Trophoblast cell (in vitro differentiated cells and primary cell): ENCODE measurements at regions not wholly inside any gene's neighbourhood (a gene's known extent, or its start where the extent isn't known, plus 50 kb on each side); places are given as distances from the start of the nearest gene placed in this dataset.

Source experiments
- DNase-seq, 2 donors: peaks; one replicate each; pipeline ENCODE4 v3.0.0-alpha.2; 2016
- H2AFZ ChIP-seq: 2 replicates; pipeline ENCODE4 v1.6.1; 2013; ENCODE audit warnings: low read length, moderate library complexity, mild to moderate bottlenecking; ENCODE audit not compliant: insufficient read depth, poor library complexity
- H2AK5ac ChIP-seq: 2 replicates; pipeline ENCODE4 v1.6.1; 2013; ENCODE audit warnings: mild to moderate bottlenecking, low read length
- H2BK120ac ChIP-seq: 2 replicates; pipeline ENCODE4 v1.6.1; 2013; ENCODE audit warnings: low read length, mild to moderate bottlenecking, moderate library complexity; ENCODE audit not compliant: insufficient read depth, poor library complexity
- H2BK12ac ChIP-seq: 2 replicates; pipeline ENCODE4 v1.6.1; 2013; ENCODE audit warnings: mild to moderate bottlenecking, low read length, moderate library complexity
- H2BK5ac ChIP-seq: 2 replicates; pipeline ENCODE4 v1.6.1; 2013; ENCODE audit warnings: low read length, low read depth, moderate library complexity, mild to moderate bottlenecking; ENCODE audit not compliant: poor library complexity
- H3K14ac ChIP-seq: 2 replicates; pipeline ENCODE4 v1.6.1; 2013; ENCODE audit warnings: mild to moderate bottlenecking, low read length
- H3K18ac ChIP-seq: 2 replicates; pipeline ENCODE4 v1.6.1; 2013; ENCODE audit warnings: mild to moderate bottlenecking, low read length
- H3K23ac ChIP-seq: 2 replicates; pipeline ENCODE4 v1.6.1; 2013; ENCODE audit warnings: low read length
- H3K27ac ChIP-seq: 2 replicates; pipeline ENCODE4 v1.5.1; 2013; ENCODE audit warnings: low read depth, mild to moderate bottlenecking, inconsistent platforms, low read length, moderate library complexity
- H3K27me3 ChIP-seq: 2 replicates; pipeline ENCODE4 v1.6.1; 2013; ENCODE audit warnings: inconsistent platforms, mild to moderate bottlenecking, low read length, moderate library complexity; ENCODE audit not compliant: insufficient read depth
- H3K36me3 ChIP-seq, 2 experiments: 1 replicate in 1 of 2; 2 replicates in 1 of 2; pipeline ENCODE4 v1.6.1; 2013; ENCODE audit warnings: low read length in 2 of 2, mild to moderate bottlenecking in 2 of 2, moderate library complexity in 1 of 2; ENCODE audit not compliant: insufficient read depth in 2 of 2, control insufficient read depth in 1 of 2
- H3K4ac ChIP-seq: 2 replicates; pipeline ENCODE4 v1.6.1; 2013; ENCODE audit warnings: low read depth, mild to moderate bottlenecking, low read length, moderate library complexity
- H3K4me1 ChIP-seq, 2 experiments: 1 replicate in 1 of 2; 2 replicates in 1 of 2; pipeline ENCODE4 v1.6.1; 2013; ENCODE audit warnings: low read length in 2 of 2, mild to moderate bottlenecking in 2 of 2, moderate library complexity in 1 of 2; ENCODE audit not compliant: insufficient read depth in 2 of 2, control insufficient read depth in 1 of 2
- H3K4me2 ChIP-seq: 2 replicates; pipeline ENCODE4 v1.6.1; 2013; ENCODE audit warnings: inconsistent platforms, mild to moderate bottlenecking, low read length, moderate library complexity
- H3K4me3 ChIP-seq: 2 replicates; pipeline ENCODE4 v1.5.1; 2013; ENCODE audit warnings: mild to moderate bottlenecking, low read depth, low read length, inconsistent platforms
- H3K79me1 ChIP-seq: one replicate; pipeline ENCODE4 v1.6.1; 2013; ENCODE audit warnings: low read length
- H3K79me2 ChIP-seq: 2 replicates; pipeline ENCODE4 v1.6.1; 2013; ENCODE audit warnings: low read length, mild to moderate bottlenecking; ENCODE audit not compliant: control insufficient read depth, insufficient read depth, poor library complexity
- H3K9ac ChIP-seq: 2 replicates; pipeline ENCODE4 v1.6.1; 2013; ENCODE audit warnings: mild to moderate bottlenecking, low read length
- H3K9me3 ChIP-seq: 2 replicates; pipeline ENCODE4 v1.6.1; 2013; ENCODE audit warnings: low read depth, mild to moderate bottlenecking, control low read depth, inconsistent platforms, low read length; ENCODE audit not compliant: insufficient read depth
- H4K12ac ChIP-seq: 2 replicates; pipeline ENCODE4 v1.6.1; 2013; ENCODE audit warnings: low read depth, mild to moderate bottlenecking, low read length, moderate library complexity
- H4K8ac ChIP-seq: 2 replicates; pipeline ENCODE4 v1.6.1; 2013; ENCODE audit warnings: low read depth, mild to moderate bottlenecking, low read length, moderate library complexity
- H4K91ac ChIP-seq: one replicate; pipeline ENCODE4 v1.6.1; 2013; ENCODE audit warnings: low read depth, mild to moderate bottlenecking, low read length, moderate library complexity
- WGBS: extraction: QIAGEN DNeasy Blood & Tissue Kit; methylation state at CpG from one replicate; pipeline ENCODE4 v1.1.7; 2013; ENCODE audit warnings: missing lambda C conversion rate; ENCODE audit not compliant: insufficient read length, insufficient coverage; ENCODE audit errors: extremely low coverage; 5-methylcytosine and 5-hydroxymethylcytosine counted together

GRCh38 chr13:103430368-103430767 lies 364.2 kb upstream of the SLC10A2 start:
- no peak overlapping the region for H2AFZ ChIP-seq
- H2BK12ac ChIP-seq, result no peak overlapping the region
- no peak overlapping the region for H3K4ac ChIP-seq
- H3K27me3 ChIP-seq, result no peaks in the 10 kb centered on the region
- no peak overlapping the region for H4K8ac ChIP-seq
- no peak for DNase-seq
- no peaks in the 10 kb centered on the region for H3K4me1 ChIP-seq
- no peaks in the 10 kb centered on the region for H3K79me2 ChIP-seq
- no peak overlapping the region for H3K4me2 ChIP-seq
- no peaks in the 10 kb centered on the region for H3K9me3 ChIP-seq
- H4K91ac ChIP-seq, result no peak overlapping the region
- H3K27ac ChIP-seq, result no peak overlapping the region
- no peak overlapping the region for H2BK120ac ChIP-seq
- H2AK5ac ChIP-seq, result no peak overlapping the region
- H3K36me3 ChIP-seq, result no peaks in the 10 kb centered on the region
- H3K4me3 ChIP-seq, result no peak overlapping the region
- H3K79me1 ChIP-seq, result no peaks in the 10 kb centered on the region
- WGBS, result no CpG with 5 or more reads among the region's 4 CpGs
- no peak overlapping the region for H3K23ac ChIP-seq
- no peak overlapping the region for H3K18ac ChIP-seq
- no peak overlapping the region for H3K14ac ChIP-seq
- H2BK5ac ChIP-seq, result no peak overlapping the region
- no peak overlapping the region for H4K12ac ChIP-seq
- H3K9ac ChIP-seq, result no peak overlapping the region

GRCh38 chr13:103410002-103410401 lies 343.8 kb upstream of the SLC10A2 start:
- Histone ChIP-seq H3K14ac (no peak overlapping the region), H2AK5ac (no peak overlapping the region)

GRCh38 chr13:103406967-103407366 lies 340.8 kb upstream of the SLC10A2 start:
- Histone ChIP-seq H2BK5ac (no peak overlapping the region), H3K79me1 (no peaks in the 10 kb centered on the region), H3K4me1 (no peaks in the 10 kb centered on the region), H3K18ac (no peak overlapping the region), H3K27ac (no peak overlapping the region), H2BK120ac (no peak overlapping the region), H3K14ac (no peak overlapping the region), H3K27me3 (no peaks in the 10 kb centered on the region), H4K12ac (no peak overlapping the region), H3K4ac (no peak overlapping the region), H3K23ac (no peak overlapping the region), H3K9ac (no peak overlapping the region), H4K91ac (no peak overlapping the region), H2BK12ac (no peak overlapping the region), H2AFZ (no peak overlapping the region), H3K9me3 (no peaks in the 10 kb centered on the region), H2AK5ac (no peak overlapping the region), H3K79me2 (no peaks in the 10 kb centered on the region), H3K36me3 (no peaks in the 10 kb centered on the region), H3K4me3 (no peak overlapping the region), H4K8ac (no peak overlapping the region), H3K4me2 (no peak overlapping the region)
- whole genome bisulfite sequencing, result no CpG with 5 or more reads among the region's 5 CpGs
- no peak for DNase-seq

More at GRCh38 chr13:103410002-103410401, 343.8 kb upstream of the SLC10A2 start:
- H4K12ac ChIP-seq, result no peak overlapping the region
- no peak overlapping the region for H3K18ac ChIP-seq
- no peak overlapping the region for H2AFZ ChIP-seq
- H4K91ac ChIP-seq, result no peak overlapping the region
- H3K36me3 ChIP-seq, result no peaks in the 10 kb centered on the region
- no peak overlapping the region for H3K9ac ChIP-seq
- no peak overlapping the region for H2BK120ac ChIP-seq
- DNase-seq, result no peak
- H3K4me1 ChIP-seq, result no peaks in the 10 kb centered on the region
- no peak overlapping the region for H3K4ac ChIP-seq
- H3K4me3 ChIP-seq, result no peak overlapping the region
- no peak overlapping the region for H3K4me2 ChIP-seq
- H2BK12ac ChIP-seq, result no peak overlapping the region
- no peaks in the 10 kb centered on the region for H3K9me3 ChIP-seq
- H3K23ac ChIP-seq, result no peak overlapping the region
- no peak overlapping the region for H4K8ac ChIP-seq
- H3K79me1 ChIP-seq, result no peaks in the 10 kb centered on the region
- no peaks in the 10 kb centered on the region for H3K79me2 ChIP-seq
- no peak overlapping the region for H3K27ac ChIP-seq
- no peaks in the 10 kb centered on the region for H3K27me3 ChIP-seq
- no peak overlapping the region for H2BK5ac ChIP-seq
- no CpG with 5 or more reads among the region's 4 CpGs for WGBS

GRCh38 chr13:103405297-103405696 lies 339.1 kb upstream of the SLC10A2 start:
- Histone ChIP-seq H2BK120ac (no peak overlapping the region), H3K18ac (no peak overlapping the region), H3K79me1 (no peaks in the 10 kb centered on the region), H3K27me3 (no peaks in the 10 kb centered on the region), H3K14ac (no peak overlapping the region), H4K91ac (no peak overlapping the region), H2BK12ac (no peak overlapping the region), H3K4me1 (no peaks in the 10 kb centered on the region), H3K79me2 (no peaks in the 10 kb centered on the region), H3K27ac (no peak overlapping the region), H4K12ac (no peak overlapping the region), H3K9me3 (no peaks in the 10 kb centered on the region), H4K8ac (no peak overlapping the region), H3K4ac (no peak overlapping the region), H2AFZ (no peak overlapping the region), H3K23ac (no peak overlapping the region), H3K4me3 (no peak overlapping the region), H3K36me3 (no peaks in the 10 kb centered on the region), H3K9ac (no peak overlapping the region), H2BK5ac (no peak overlapping the region), H2AK5ac (no peak overlapping the region), H3K4me2 (no peak overlapping the region)
- no CpG with 5 or more reads among the region's 2 CpGs for WGBS
- DNase-seq, result no peak
